Mesenchymal stem cell (in vitro differentiated cells and primary cell): ENCODE measurements at regions not wholly inside any gene's neighbourhood (a gene's known extent, or its start where the extent isn't known, plus 50 kb on each side); places are given as distances from the start of the nearest gene placed in this dataset.

Experiments
- DNase-seq: peaks from one replicate; pipeline ENCODE4 v3.0.0-alpha.2; 2013
- H2AFZ ChIP-seq: one replicate; pipeline ENCODE4 v1.6.1; 2013; ENCODE audit warnings: low read depth, mild to moderate bottlenecking, control low read depth, inconsistent platforms, low read length, moderate library complexity
- H2AK5ac ChIP-seq: 2 replicates; pipeline ENCODE4 v1.6.1; 2013; ENCODE audit warnings: low read length, moderate library complexity, mild to moderate bottlenecking, inconsistent platforms; ENCODE audit not compliant: severe bottlenecking
- H2BK120ac ChIP-seq: one replicate; pipeline ENCODE4 v1.6.1; 2013; ENCODE audit warnings: low read depth, mild to moderate bottlenecking, inconsistent platforms, low read length, moderate library complexity
- H2BK12ac ChIP-seq, 2 experiments: one replicate each; pipeline ENCODE4 v1.6.1; 2013; ENCODE audit warnings: inconsistent platforms in 2 of 2, low read length in 2 of 2, mild to moderate bottlenecking in 2 of 2, moderate library complexity in 2 of 2, control low read depth in 1 of 2
- H2BK15ac ChIP-seq: one replicate; pipeline ENCODE4 v1.6.1; 2013; ENCODE audit warnings: mild to moderate bottlenecking, low read depth, inconsistent platforms; ENCODE audit not compliant: poor library complexity, severe bottlenecking
- H2BK5ac ChIP-seq: 2 replicates; pipeline ENCODE4 v1.6.1; 2013; ENCODE audit warnings: low read depth, mild to moderate bottlenecking, low read length, control low read depth, inconsistent platforms; ENCODE audit not compliant: poor library complexity, severe bottlenecking
- H3K14ac ChIP-seq, 2 experiments: one replicate each; pipeline ENCODE4 v1.6.1; 2013; ENCODE audit warnings: inconsistent platforms in 2 of 2, low read length in 2 of 2, control low read depth in 1 of 2, mild to moderate bottlenecking in 1 of 2, moderate library complexity in 1 of 2
- H3K18ac ChIP-seq, 2 experiments: one replicate each; pipeline ENCODE4 v1.6.1; 2013; ENCODE audit warnings: inconsistent platforms in 2 of 2, low read length in 2 of 2, control low read depth in 1 of 2, low read depth in 1 of 2, mild to moderate bottlenecking in 1 of 2
- H3K23ac ChIP-seq, 2 experiments: one replicate each; pipeline ENCODE4 v1.6.1; 2013; ENCODE audit warnings: inconsistent platforms in 2 of 2, low read length in 2 of 2, mild to moderate bottlenecking in 2 of 2, moderate library complexity in 2 of 2, control low read depth in 1 of 2
- H3K27ac ChIP-seq: 2 replicates; pipeline ENCODE4 v1.5.1; 2013; ENCODE audit warnings: mild to moderate bottlenecking, moderate library complexity, low read length, control low read depth, inconsistent platforms; ENCODE audit not compliant: poor library complexity, severe bottlenecking
- H3K27me3 ChIP-seq, 2 experiments: 2 replicates each; pipeline versions ENCODE4 v1.6.1 to v1.7.0; 2013; ENCODE audit warnings: low read length in 2 of 2, mild to moderate bottlenecking in 2 of 2, moderate library complexity in 2 of 2, control low read depth in 1 of 2, inconsistent platforms in 1 of 2; ENCODE audit not compliant: control insufficient read depth in 1 of 2, insufficient read depth in 1 of 2
- H3K36me3 ChIP-seq, 2 experiments: 2 replicates each; pipeline versions ENCODE4 v1.6.1 to v1.7.0; 2013; ENCODE audit warnings: low read length in 2 of 2, control low read depth in 1 of 2, inconsistent platforms in 1 of 2, low read depth in 1 of 2, mild to moderate bottlenecking in 1 of 2; ENCODE audit not compliant: insufficient read depth in 2 of 2, control insufficient read depth in 1 of 2
- H3K4ac ChIP-seq, 2 experiments: one replicate each; pipeline ENCODE4 v1.6.1; 2013; ENCODE audit warnings: inconsistent platforms in 2 of 2, low read length in 2 of 2, mild to moderate bottlenecking in 2 of 2, moderate library complexity in 2 of 2, control low read depth in 1 of 2, low read depth in 1 of 2
- H3K4me1 ChIP-seq: 2 replicates; pipeline ENCODE4 v1.6.1; 2013; ENCODE audit warnings: low read depth, low read length, control low read depth; ENCODE audit not compliant: control insufficient read depth, insufficient read depth
- H3K4me2 ChIP-seq: 2 replicates; pipeline ENCODE4 v1.6.1; 2013; ENCODE audit warnings: low read length, mild to moderate bottlenecking, inconsistent platforms; ENCODE audit not compliant: poor library complexity, severe bottlenecking
- H3K4me3 ChIP-seq, 2 experiments: 2 replicates each; pipeline versions ENCODE4 v1.5.1 to v1.7.0; 2013; ENCODE audit warnings: low read length in 2 of 2, mild to moderate bottlenecking in 2 of 2, control low read depth in 1 of 2, low read depth in 1 of 2; ENCODE audit not compliant: insufficient read depth in 1 of 2
- H3K79me1 ChIP-seq: replicated peaks from 2 replicates; pipeline ENCODE4 v1.6.1; 2013; ENCODE audit warnings: mild to moderate bottlenecking, control low read depth, low read length, inconsistent platforms; ENCODE audit not compliant: poor library complexity, severe bottlenecking
- H3K9ac ChIP-seq: 2 replicates; pipeline ENCODE4 v1.7.0; 2013; ENCODE audit warnings: mild to moderate bottlenecking, low read length, moderate library complexity
- H3K9me3 ChIP-seq: 2 replicates; pipeline ENCODE4 v1.7.0; 2013; ENCODE audit warnings: mild to moderate bottlenecking, low read length; ENCODE audit not compliant: control insufficient read depth
- H4K8ac ChIP-seq: one replicate; pipeline ENCODE4 v1.6.1; 2013; ENCODE audit warnings: inconsistent platforms, mild to moderate bottlenecking, low read length, moderate library complexity
- H4K91ac ChIP-seq: one replicate; pipeline ENCODE4 v1.6.1; 2013; ENCODE audit warnings: mild to moderate bottlenecking, low read length, inconsistent platforms
- WGBS: methylation state at CpG from one replicate; pipeline ENCODE4 v1.1.7; 2013; ENCODE audit warnings: mixed read lengths; 5-methylcytosine and 5-hydroxymethylcytosine counted together

- H3K4me2 ChIP-seq, result no peak overlapping the region
- peak overlapping the region in 1 of 2 experiments; percentile 52 for H3K18ac ChIP-seq
- H3K36me3 ChIP-seq, result peaks cover 0 to 7% of the 10 kb centered on the region in 2 experiments
- H2AFZ ChIP-seq, result no peak overlapping the region
- H3K27ac ChIP-seq, result no peak overlapping the region
- no peak overlapping the region for H3K14ac ChIP-seq
- no peak overlapping the region for H4K91ac ChIP-seq
- H2BK5ac ChIP-seq, result no peak overlapping the region
- no peak overlapping the region for H2BK12ac ChIP-seq
- H3K4me3 ChIP-seq, result no peak overlapping the region
- H3K79me1 ChIP-seq, result no peaks in the 10 kb centered on the region
- no peak overlapping the region for H3K9ac ChIP-seq
- no peaks in the 10 kb centered on the region for H3K4me1 ChIP-seq
- no peak overlapping the region for H3K23ac ChIP-seq
- no peak overlapping the region for H4K8ac ChIP-seq
- 87% methylated on average over 4 of the region's 4 CpGs for WGBS
- H2AK5ac ChIP-seq, result no peak overlapping the region
- no peaks in the 10 kb centered on the region for H3K27me3 ChIP-seq
- DNase-seq, result no peak
- H3K4ac ChIP-seq, result peak overlapping the region; percentile 2
- H2BK120ac ChIP-seq, result no peak overlapping the region
- H3K9me3 ChIP-seq, result no peaks in the 10 kb centered on the region
- H2BK15ac ChIP-seq, result no peak overlapping the region
Measured at GRCh38 chr2:217313386-217313785, 453.5 kb upstream of the TNP1 start.

- Histone ChIP-seq H3K4me2 (no peak overlapping the region), H2AK5ac (no peak overlapping the region), H3K27me3 (no peaks in the 10 kb centered on the region), H3K79me1 (no peaks in the 10 kb centered on the region), H4K91ac (no peak overlapping the region), H2BK120ac (no peak overlapping the region), H3K4ac (no peak overlapping the region), H4K8ac (no peak overlapping the region), H3K18ac (no peak overlapping the region), H3K4me1 (no peaks in the 10 kb centered on the region), H3K23ac (no peak overlapping the region), H3K4me3 (no peak overlapping the region), H2BK12ac (no peak overlapping the region), H2BK5ac (no peak overlapping the region), H3K9me3 (no peaks in the 10 kb centered on the region), H3K27ac (no peak overlapping the region), H3K9ac (no peak overlapping the region), H2AFZ (no peak overlapping the region), H3K36me3 (peaks cover 0 to 6% of the 10 kb centered on the region in 2 experiments), H2BK15ac (no peak overlapping the region), H3K14ac (no peak overlapping the region)
- DNase-seq, result no peak
- 100% methylated on average over 4 of the region's 4 CpGs for WGBS
Measured at GRCh38 chr2:217309056-217309455, 449.2 kb upstream of the TNP1 start.

GRCh38 chr2:217307023-217307422 is 447.2 kb upstream of the TNP1 start:
- no peak overlapping the region for H3K23ac ChIP-seq
- H2BK5ac ChIP-seq, result no peak overlapping the region
- H3K4me3 ChIP-seq, result no peak overlapping the region
- H3K36me3 ChIP-seq, result peaks cover 0 to 13% of the 10 kb centered on the region in 2 experiments
- no peak overlapping the region for H3K4me2 ChIP-seq
- no peak overlapping the region for H3K9ac ChIP-seq
- 98% methylated on average over 4 of the region's 4 CpGs for WGBS
- no peaks in the 10 kb centered on the region for H3K9me3 ChIP-seq
- no peak overlapping the region for H2BK15ac ChIP-seq
- no peak overlapping the region for H3K4ac ChIP-seq
- no peak overlapping the region for H3K18ac ChIP-seq
- no peak overlapping the region for H3K14ac ChIP-seq
- H3K4me1 ChIP-seq, result no peaks in the 10 kb centered on the region
- H3K27ac ChIP-seq, result no peak overlapping the region
- no peak for DNase-seq
- H3K79me1 ChIP-seq, result no peaks in the 10 kb centered on the region
- H2BK120ac ChIP-seq, result no peak overlapping the region
- H2AFZ ChIP-seq, result no peak overlapping the region
- no peak overlapping the region for H2AK5ac ChIP-seq
- H4K91ac ChIP-seq, result no peak overlapping the region
- H4K8ac ChIP-seq, result no peak overlapping the region
- no peaks in the 10 kb centered on the region for H3K27me3 ChIP-seq
- H2BK12ac ChIP-seq, result peak overlapping the region in 1 of 2 experiments; percentile 3

- DNase-seq, result no peak
- Histone ChIP-seq H3K36me3 (peaks cover 0 to 13% of the 10 kb centered on the region in 2 experiments), H2AFZ (no peak overlapping the region), H3K9ac (no peak overlapping the region), H3K4ac (no peak overlapping the region), H3K4me1 (no peaks in the 10 kb centered on the region), H3K4me2 (no peak overlapping the region), H2AK5ac (no peak overlapping the region), H3K18ac (no peak overlapping the region), H3K14ac (no peak overlapping the region), H4K8ac (no peak overlapping the region), H3K79me1 (no peaks in the 10 kb centered on the region), H3K27ac (no peak overlapping the region), H2BK120ac (no peak overlapping the region), H2BK12ac (no peak overlapping the region), H4K91ac (no peak overlapping the region), H3K23ac (no peak overlapping the region), H3K9me3 (no peaks in the 10 kb centered on the region), H3K4me3 (no peak overlapping the region), H2BK5ac (no peak overlapping the region), H3K27me3 (no peaks in the 10 kb centered on the region), H2BK15ac (no peak overlapping the region)
- over 99% methylated on average over 3 of the region's 3 CpGs for WGBS
Measured at GRCh38 chr2:217305882-217306281, 446.0 kb upstream of the TNP1 start.
